HL-60 (cell line): ENCODE measurements at regions not wholly inside any gene's neighbourhood (a gene's known extent, or its start where the extent isn't known, plus 50 kb on each side); places are given as distances from the start of the nearest gene placed in this dataset.

Experiments
- DNase-seq, 2 experiments: peaks; one replicate each; pipeline ENCODE4 v3.0.0-alpha.2; 2010 to 2020; ENCODE audit warnings: low read depth in 1 of 2, low spot score in 1 of 2
- H3K27ac ChIP-seq: fragments of 250-450 bp; sonication (Bioruptor Pico); replicated peaks from 2 replicates; pipeline ENCODE4 v1.5.1; 2020; ENCODE audit warnings: mild to moderate bottlenecking, moderate library complexity
- H3K27me3 ChIP-seq: fragments of 250-450 bp; sonication (Bioruptor Pico); 2 replicates; pipeline ENCODE4 v1.5.1; 2021; ENCODE audit warnings: mild to moderate bottlenecking, moderate library complexity; ENCODE audit not compliant: insufficient read depth, poor library complexity, severe bottlenecking
- H3K4me3 ChIP-seq: replicated peaks from 2 replicates; pipeline ENCODE4 v1.5.1; 2011; ENCODE audit warnings: mild to moderate bottlenecking, control low read depth, low read length; ENCODE audit not compliant: insufficient read depth
- GABPA ChIP-seq: IDR thresholded peaks from 2 replicates; pipeline ENCODE4 v1.6.1; 2012; ENCODE audit warnings: low read depth
- POLR2AphosphoS5 ChIP-seq: IDR thresholded peaks from 2 replicates; pipeline ENCODE4 v1.6.1; 2012; ENCODE audit warnings: low read depth
- SPI1 ChIP-seq: IDR thresholded peaks from 2 replicates; pipeline ENCODE4 v1.6.1; 2012; ENCODE audit warnings: low read depth, mild to moderate bottlenecking, borderline replicate concordance
- TF ChIP-seq, protein P1 (sequence below): IDR thresholded peaks from 2 replicates; pipeline ENCODE4 v1.6.1; 2012; ENCODE audit warnings: low read depth; ENCODE audit not compliant: insufficient replicate concordance
- TF ChIP-seq, protein P2 (sequence below): IDR thresholded peaks from one replicate; pipeline ENCODE4 v1.5.1; 2011; ENCODE audit warnings: low read length, control low read depth, inconsistent platforms; ENCODE audit not compliant: insufficient read depth

DNA sequence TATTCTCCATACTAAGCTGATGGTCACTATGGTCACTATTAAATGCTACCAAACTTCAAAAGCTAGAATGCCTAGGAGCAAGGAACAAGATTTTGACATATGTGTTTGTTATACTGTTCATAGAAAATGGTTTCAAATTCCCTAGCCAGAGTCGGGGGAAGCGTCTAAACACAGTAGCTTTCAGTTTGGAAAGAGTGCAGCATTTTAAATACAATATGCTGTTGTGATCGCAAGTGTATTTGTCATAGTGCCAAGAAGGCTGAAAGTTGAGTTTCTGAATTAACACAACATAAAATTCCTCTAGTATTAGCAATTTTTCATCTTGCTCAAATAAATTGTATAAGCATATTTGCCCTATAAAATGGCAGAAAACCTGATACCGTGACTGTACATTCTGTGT, 280.4 kb downstream of the ZNF608 start:
- TF ChIP-seq, protein P1, sequence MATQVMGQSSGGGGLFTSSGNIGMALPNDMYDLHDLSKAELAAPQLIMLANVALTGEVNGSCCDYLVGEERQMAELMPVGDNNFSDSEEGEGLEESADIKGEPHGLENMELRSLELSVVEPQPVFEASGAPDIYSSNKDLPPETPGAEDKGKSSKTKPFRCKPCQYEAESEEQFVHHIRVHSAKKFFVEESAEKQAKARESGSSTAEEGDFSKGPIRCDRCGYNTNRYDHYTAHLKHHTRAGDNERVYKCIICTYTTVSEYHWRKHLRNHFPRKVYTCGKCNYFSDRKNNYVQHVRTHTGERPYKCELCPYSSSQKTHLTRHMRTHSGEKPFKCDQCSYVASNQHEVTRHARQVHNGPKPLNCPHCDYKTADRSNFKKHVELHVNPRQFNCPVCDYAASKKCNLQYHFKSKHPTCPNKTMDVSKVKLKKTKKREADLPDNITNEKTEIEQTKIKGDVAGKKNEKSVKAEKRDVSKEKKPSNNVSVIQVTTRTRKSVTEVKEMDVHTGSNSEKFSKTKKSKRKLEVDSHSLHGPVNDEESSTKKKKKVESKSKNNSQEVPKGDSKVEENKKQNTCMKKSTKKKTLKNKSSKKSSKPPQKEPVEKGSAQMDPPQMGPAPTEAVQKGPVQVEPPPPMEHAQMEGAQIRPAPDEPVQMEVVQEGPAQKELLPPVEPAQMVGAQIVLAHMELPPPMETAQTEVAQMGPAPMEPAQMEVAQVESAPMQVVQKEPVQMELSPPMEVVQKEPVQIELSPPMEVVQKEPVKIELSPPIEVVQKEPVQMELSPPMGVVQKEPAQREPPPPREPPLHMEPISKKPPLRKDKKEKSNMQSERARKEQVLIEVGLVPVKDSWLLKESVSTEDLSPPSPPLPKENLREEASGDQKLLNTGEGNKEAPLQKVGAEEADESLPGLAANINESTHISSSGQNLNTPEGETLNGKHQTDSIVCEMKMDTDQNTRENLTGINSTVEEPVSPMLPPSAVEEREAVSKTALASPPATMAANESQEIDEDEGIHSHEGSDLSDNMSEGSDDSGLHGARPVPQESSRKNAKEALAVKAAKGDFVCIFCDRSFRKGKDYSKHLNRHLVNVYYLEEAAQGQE: no peak
- no peak for TF ChIP-seq SPI1
- TF ChIP-seq GABPA: no peak
- TF ChIP-seq, protein P2, sequence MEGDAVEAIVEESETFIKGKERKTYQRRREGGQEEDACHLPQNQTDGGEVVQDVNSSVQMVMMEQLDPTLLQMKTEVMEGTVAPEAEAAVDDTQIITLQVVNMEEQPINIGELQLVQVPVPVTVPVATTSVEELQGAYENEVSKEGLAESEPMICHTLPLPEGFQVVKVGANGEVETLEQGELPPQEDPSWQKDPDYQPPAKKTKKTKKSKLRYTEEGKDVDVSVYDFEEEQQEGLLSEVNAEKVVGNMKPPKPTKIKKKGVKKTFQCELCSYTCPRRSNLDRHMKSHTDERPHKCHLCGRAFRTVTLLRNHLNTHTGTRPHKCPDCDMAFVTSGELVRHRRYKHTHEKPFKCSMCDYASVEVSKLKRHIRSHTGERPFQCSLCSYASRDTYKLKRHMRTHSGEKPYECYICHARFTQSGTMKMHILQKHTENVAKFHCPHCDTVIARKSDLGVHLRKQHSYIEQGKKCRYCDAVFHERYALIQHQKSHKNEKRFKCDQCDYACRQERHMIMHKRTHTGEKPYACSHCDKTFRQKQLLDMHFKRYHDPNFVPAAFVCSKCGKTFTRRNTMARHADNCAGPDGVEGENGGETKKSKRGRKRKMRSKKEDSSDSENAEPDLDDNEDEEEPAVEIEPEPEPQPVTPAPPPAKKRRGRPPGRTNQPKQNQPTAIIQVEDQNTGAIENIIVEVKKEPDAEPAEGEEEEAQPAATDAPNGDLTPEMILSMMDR: no peak
- TF ChIP-seq POLR2AphosphoS5: no peak
- Histone ChIP-seq H3K4me3 (no peak overlapping the region), H3K27ac (no peak overlapping the region), H3K27me3 (no peaks in the 10 kb centered on the region)
- no peak for DNase-seq

DNA sequence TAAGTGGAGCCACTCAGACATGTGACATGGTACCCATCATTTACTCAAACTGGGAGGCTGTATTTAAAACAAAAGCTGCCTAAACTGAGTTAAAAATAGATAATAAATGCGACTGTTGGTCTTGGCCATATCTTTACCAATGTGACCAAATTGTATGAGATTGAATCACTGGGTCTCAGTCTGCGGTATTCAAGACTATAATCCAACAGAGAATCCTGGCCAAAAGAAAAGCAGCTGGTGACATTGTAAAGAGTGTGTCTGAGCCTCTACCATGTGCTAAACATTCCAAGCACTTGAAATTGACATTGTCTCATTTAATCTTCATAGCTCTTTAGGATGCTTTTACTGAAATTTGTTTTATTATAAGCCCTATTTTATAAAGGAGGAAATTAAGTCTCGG, 282.6 kb downstream of the ZNF608 start:
- Histone ChIP-seq H3K4me3 (no peak overlapping the region), H3K27ac (no peak overlapping the region), H3K27me3 (no peaks in the 10 kb centered on the region)
- TF ChIP-seq GABPA (no peak), POLR2AphosphoS5 (no peak), SPI1 (no peak)
- TF ChIP-seq, protein P2: no peak
- TF ChIP-seq, protein P1: no peak
- DNase-seq: no peak

DNA sequence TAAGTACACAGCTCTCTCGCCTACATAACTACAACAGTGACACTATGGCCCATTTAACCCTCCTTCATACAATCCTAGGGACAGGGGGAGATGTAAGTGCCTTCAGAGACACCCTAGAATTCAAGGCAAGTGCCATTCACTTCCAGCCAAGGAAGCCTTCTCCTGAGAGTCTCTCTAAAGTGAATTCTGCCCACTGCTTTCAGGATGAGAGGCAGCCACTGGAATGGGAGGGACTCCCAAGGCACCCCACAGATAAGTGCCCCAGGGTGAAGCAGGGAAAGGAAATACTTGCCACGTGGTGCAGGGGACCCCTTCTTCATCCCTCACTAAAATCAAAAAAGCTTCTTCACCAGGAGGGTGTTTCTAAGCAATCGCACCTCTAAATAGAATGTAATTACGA, 283.7 kb downstream of the ZNF608 start:
- H3K27ac ChIP-seq: no peak overlapping the region
- H3K27me3 ChIP-seq: no peaks in the 10 kb centered on the region
- DNase-seq: no peak
- TF ChIP-seq, protein P2: no peak
- TF ChIP-seq, protein P1: no peak
- TF ChIP-seq POLR2AphosphoS5 (no peak), GABPA (no peak), SPI1 (no peak)
- H3K4me3 ChIP-seq: no peak overlapping the region
